ENCODE measurements at regions not wholly inside any gene's neighbourhood (a gene's known extent, or its start where the extent isn't known, plus 50 kb on each side); places are given as distances from the start of the nearest gene placed in this dataset.

DNA sequence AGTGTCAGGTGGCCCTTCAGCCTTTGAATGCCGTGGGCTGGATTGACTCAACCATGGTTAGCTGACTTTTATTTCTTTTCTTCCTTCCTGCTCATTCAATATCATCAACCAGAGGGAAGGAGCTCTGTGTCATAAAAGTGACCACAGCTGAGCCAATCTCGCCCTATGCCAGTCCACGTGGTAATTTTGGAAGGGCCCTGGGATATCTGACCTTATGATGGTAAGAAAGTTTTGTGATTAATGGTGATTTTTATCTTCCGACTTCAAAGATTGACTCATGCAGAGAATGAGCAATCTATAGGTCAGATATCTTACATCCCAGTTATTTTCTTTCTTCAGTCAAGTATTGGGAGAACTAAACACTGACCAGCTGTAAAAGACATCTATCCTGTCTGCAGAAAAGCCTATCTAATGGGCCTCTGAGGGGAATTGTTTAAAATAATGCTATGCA is 170.3 kb downstream of the ZC3H11B start:
- DNase-seq (ENCODE audit: low spot score in 2 of 2) = no peak
- Histone ChIP-seq H3K27ac (no peak overlapping the region), H3K36me3 (no peaks in the 10 kb centered on the region), H3K9me3 (no peaks in the 10 kb centered on the region), H3K4me3 (no peak overlapping the region), H3K27me3 (no peaks in the 10 kb centered on the region), H3K4me1 (no peaks in the 10 kb centered on the region)
- intact Hi-C loops (cut with DNase I) = no loop called here
- TF ChIP-seq, protein P1, sequence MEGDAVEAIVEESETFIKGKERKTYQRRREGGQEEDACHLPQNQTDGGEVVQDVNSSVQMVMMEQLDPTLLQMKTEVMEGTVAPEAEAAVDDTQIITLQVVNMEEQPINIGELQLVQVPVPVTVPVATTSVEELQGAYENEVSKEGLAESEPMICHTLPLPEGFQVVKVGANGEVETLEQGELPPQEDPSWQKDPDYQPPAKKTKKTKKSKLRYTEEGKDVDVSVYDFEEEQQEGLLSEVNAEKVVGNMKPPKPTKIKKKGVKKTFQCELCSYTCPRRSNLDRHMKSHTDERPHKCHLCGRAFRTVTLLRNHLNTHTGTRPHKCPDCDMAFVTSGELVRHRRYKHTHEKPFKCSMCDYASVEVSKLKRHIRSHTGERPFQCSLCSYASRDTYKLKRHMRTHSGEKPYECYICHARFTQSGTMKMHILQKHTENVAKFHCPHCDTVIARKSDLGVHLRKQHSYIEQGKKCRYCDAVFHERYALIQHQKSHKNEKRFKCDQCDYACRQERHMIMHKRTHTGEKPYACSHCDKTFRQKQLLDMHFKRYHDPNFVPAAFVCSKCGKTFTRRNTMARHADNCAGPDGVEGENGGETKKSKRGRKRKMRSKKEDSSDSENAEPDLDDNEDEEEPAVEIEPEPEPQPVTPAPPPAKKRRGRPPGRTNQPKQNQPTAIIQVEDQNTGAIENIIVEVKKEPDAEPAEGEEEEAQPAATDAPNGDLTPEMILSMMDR (IDR thresholded peaks at IDR 0.05) = no peak

DNA sequence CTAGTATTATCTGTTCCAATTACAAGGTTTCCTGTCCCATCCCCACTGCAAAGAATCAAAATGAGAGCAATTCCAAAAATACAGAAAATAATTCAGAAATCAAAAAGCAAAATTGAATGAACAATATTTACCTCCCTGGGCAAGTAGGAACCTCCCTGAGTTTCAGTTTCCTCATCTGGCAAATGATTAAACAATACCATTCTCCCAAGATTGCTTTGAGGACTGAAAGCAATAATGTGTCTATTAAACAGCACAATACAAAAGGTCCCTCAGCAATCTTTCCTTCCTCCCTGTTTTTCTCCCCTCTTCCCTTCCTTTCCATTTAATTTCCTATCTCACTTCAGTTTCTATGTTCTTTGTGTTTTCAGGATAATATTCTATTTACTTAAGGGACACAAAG is 171.0 kb downstream of the ZC3H11B start:
- Histone ChIP-seq H3K4me1 (no peaks in the 10 kb centered on the region), H3K9me3 (no peaks in the 10 kb centered on the region), H3K4me3 (no peak overlapping the region), H3K36me3 (no peaks in the 10 kb centered on the region), H3K27me3 (no peaks in the 10 kb centered on the region), H3K27ac (no peak overlapping the region)
- TF ChIP-seq, protein P1 (IDR thresholded peaks at IDR 0.05) = no peak
- intact Hi-C loops (cut with DNase I) = no loop called here
- DNase-seq (ENCODE audit: low spot score in 2 of 2) = no peak

DNA sequence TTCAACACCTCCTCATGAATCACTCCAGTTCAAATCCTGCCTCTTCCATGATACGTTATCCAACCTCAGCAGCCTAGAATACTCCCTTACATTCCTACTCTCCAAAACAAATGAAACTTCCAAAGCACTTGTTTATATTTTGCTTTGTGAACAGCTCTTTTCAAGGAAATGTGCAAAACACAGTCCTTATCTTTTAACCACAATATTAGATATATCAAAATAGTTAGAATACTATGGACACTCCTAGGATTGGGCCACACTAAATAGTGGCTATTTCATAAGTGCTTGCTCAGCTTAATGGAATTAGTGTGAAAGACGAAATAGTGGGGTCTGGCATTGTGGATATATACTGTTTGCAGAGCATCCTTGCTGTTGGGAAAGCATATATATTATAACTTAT is 173.5 kb downstream of the ZC3H11B start:
- no peaks in the 10 kb centered on the region for H3K36me3 ChIP-seq
- no peaks in the 10 kb centered on the region for H3K27me3 ChIP-seq
- intact Hi-C loops (cut with DNase I) = no loop called here
- H3K4me1 ChIP-seq = no peaks in the 10 kb centered on the region
- H3K27ac ChIP-seq = no peak overlapping the region
- TF ChIP-seq, protein P1 (IDR thresholded peaks at IDR 0.05) = no peak
- no peaks in the 10 kb centered on the region for H3K9me3 ChIP-seq
- H3K4me3 ChIP-seq = no peak overlapping the region
- no peak for DNase-seq (ENCODE audit: low spot score in 2 of 2)

DNA sequence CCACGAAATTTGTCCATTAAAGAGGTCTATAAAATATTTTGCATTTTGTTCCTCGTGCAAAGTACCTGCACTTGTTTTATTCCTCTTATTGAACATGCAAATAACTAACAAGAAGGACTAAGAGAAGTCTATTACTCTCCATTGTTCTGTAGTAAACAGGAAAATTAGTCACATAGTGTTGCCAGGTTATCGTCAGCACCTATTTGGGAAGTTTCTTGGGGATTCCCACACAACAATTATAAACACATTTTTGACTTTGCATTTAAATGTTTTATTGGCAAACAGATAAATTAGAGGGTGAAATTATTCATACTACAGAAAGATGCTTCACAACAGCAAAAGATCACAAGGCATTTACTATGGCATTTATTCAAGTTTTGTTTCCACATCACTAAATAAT is 174.5 kb downstream of the ZC3H11B start:
- Histone ChIP-seq H3K4me1 (no peaks in the 10 kb centered on the region), H3K9me3 (no peaks in the 10 kb centered on the region), H3K36me3 (no peaks in the 10 kb centered on the region), H3K27me3 (no peaks in the 10 kb centered on the region), H3K27ac (no peak overlapping the region), H3K4me3 (no peak overlapping the region)
- no peak for DNase-seq (ENCODE audit: low spot score in 2 of 2)
- intact Hi-C loops (cut with DNase I) = no loop called here
- TF ChIP-seq, protein P1 (IDR thresholded peaks at IDR 0.05) = no peak

DNA sequence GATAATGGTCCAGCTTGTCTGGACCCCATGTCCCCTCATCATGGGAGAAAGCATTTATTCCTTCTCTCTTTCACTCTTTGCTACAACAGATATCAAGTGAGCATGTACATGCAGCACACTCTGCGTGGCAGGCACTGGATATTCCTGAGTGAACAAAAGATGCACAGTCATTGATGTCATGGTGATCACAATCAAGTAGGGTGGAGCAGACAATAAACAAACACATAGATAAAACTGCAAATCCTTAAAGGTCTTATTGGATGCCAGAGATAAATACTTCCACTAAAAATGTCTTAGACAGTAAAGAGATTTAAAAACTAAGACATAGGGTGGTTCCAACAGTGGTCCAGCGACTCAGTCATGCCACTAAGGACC is 178.0 kb downstream of the ZC3H11B start:
- Histone ChIP-seq H3K27ac (no peak overlapping the region), H3K4me3 (no peak overlapping the region), H3K36me3 (no peaks in the 10 kb centered on the region), H3K9me3 (no peaks in the 10 kb centered on the region), H3K27me3 (no peaks in the 10 kb centered on the region), H3K4me1 (no peaks in the 10 kb centered on the region)
- no peak for DNase-seq (ENCODE audit: low spot score in 2 of 2)
- TF ChIP-seq, protein P1 (IDR thresholded peaks at IDR 0.05) = no peak
- intact Hi-C loops (cut with DNase I) = no loop called here

DNA sequence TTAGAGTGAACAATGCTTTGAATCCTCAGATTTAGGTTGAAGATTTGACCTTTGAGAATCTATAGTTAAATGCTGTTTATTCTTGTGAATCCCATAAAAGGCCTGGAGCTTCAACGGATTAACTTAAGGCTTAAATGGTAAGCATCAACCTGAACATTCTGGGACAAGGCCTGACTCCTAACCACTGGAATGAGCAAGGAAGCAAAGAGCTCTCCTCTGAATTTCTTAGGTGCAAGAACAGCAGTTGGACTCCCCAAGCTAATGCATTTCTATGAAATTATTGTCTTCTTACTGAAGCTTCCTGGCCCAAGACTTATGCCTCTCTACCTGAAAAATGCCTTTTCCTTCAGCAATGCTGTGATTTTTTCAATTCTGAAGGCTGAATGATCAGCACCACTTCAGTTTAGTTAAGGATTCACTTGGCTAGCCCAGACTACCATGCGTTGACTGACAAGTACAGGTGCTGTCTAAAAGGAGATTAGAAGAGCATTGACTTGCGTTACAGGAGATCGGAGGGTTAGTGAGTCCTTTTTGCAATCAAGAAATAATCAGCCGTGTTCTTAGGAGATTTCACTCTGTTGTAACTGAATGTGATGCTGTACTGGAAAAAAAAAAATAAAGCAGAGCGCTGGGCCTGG is 178.5 kb downstream of the ZC3H11B start:
- Histone ChIP-seq H3K27me3 (no peaks in the 10 kb centered on the region), H3K27ac (no peak overlapping the region), H3K4me1 (no peaks in the 10 kb centered on the region), H3K9me3 (no peaks in the 10 kb centered on the region), H3K4me3 (no peak overlapping the region), H3K36me3 (no peaks in the 10 kb centered on the region)
- TF ChIP-seq, protein P1 (IDR thresholded peaks at IDR 0.05) = no peak
- DNase-seq (ENCODE audit: low spot score in 2 of 2) = no peak
- intact Hi-C loops (cut with DNase I) = no loop called here

Data from ascending aorta (tissue), 2 donors.